ENCODE measurements at regions not wholly inside any gene's neighbourhood (a gene's known extent, or its start where the extent isn't known, plus 50 kb on each side); places are given as distances from the start of the nearest gene placed in this dataset.

GRCh38 chr20:60748086-60748485, 504.0 kb upstream of the CDH4 start:
- H2BK120ac ChIP-seq (replicated peaks; ENCODE audit: low read depth, low read length) = no peak overlapping the region
- no peak overlapping the region for H3K4me2 ChIP-seq (ENCODE audit: insufficient read depth in 1 of 2, low read depth in 2 of 2, low read length in 2 of 2)
- no peak overlapping the region for H3K14ac ChIP-seq (ENCODE audit: insufficient read length)
- 95% methylated on average over 6 of the region's 6 CpGs; no CpG with 5 or more reads in 1 of the 2 experiments for WGBS, 2 experiments (ENCODE audit: extremely low coverage in 1 of 2, insufficient coverage in 1 of 2, insufficient read length in 1 of 2, insufficient replicate concordance in 2 of 2, low coverage in 1 of 2, low lambda C conversion rate in 2 of 2, missing lambda C conversion rate in 1 of 2)
- no peak overlapping the region for H3K18ac ChIP-seq (ENCODE audit: extremely low read depth, low read length)
- H3K9ac ChIP-seq (replicated peaks in 1 of 4; ENCODE audit: extremely low read depth in 1 of 4, low read depth in 3 of 4, low read length in 3 of 4) = no peak overlapping the region
- H4K91ac ChIP-seq (replicated peaks; ENCODE audit: insufficient read length, low read length) = no peak overlapping the region
- ChIA-PET CTCF (ENCODE audit: partially characterized antibody) (interaction anchor here (1.3 to 1.8 kb wide), 2 partner anchors 16 to 29 kb away, joined by 4 read pairs; no protein-coding TSS in a partner anchor), POLR2A (ENCODE audit: partially characterized antibody) (interaction anchor here (1.0 kb wide), 1 partner anchor 19 kb away, joined by 3 read pairs; no protein-coding TSS in a partner anchor)
- H3K4me3 ChIP-seq (ENCODE audit: extremely low read depth in 1 of 4, insufficient read depth in 2 of 4, low read depth in 3 of 4, low read length in 4 of 4) = no peak overlapping the region
- H3K79me2 ChIP-seq (ENCODE audit: control insufficient read depth in 1 of 2, insufficient read depth in 2 of 2, low read length in 2 of 2) = no peaks in the 10 kb centered on the region
- H3K23ac ChIP-seq (ENCODE audit: insufficient read length) = no peak overlapping the region
- no peak overlapping the region for H3K4ac ChIP-seq (replicated peaks; ENCODE audit: insufficient read length, low read depth, low read length)
- H3K79me1 ChIP-seq (ENCODE audit: low read depth, low read length) = no peaks in the 10 kb centered on the region
- H2AK5ac ChIP-seq (ENCODE audit: low read depth, low read length) = no peak overlapping the region
- H3K56ac ChIP-seq (replicated peaks; ENCODE audit: insufficient read length, low read depth, low read length) = no peak overlapping the region
- H3K27ac ChIP-seq (ENCODE audit: low read depth, low read length) = no peak overlapping the region
- no peak overlapping the region for H2AFZ ChIP-seq (ENCODE audit: low read length)
- no peak overlapping the region for H4K8ac ChIP-seq (ENCODE audit: extremely low read depth, insufficient read depth, low read length)
- FAIRE-seq = no peak
- H3K9me3 ChIP-seq (ENCODE audit: insufficient read depth in 2 of 2, low read depth in 1 of 2, low read length in 1 of 2) = 0 out of 4 replicates have a peak, but pooled peaks cover 0 to 4% of the 10 kb centered on the region in 2 experiments
- no peaks in the 10 kb centered on the region for H3K23me2 ChIP-seq (ENCODE audit: low read depth, low read length)
- H4K5ac ChIP-seq (ENCODE audit: insufficient read length, low read depth, low read length) = no peak overlapping the region
- no peak overlapping the region for H2BK5ac ChIP-seq (ENCODE audit: low read depth, low read length)
- DNase-seq (ENCODE audit: low read depth in 1 of 2, low spot score in 2 of 2) = no peak
- H4K20me1 ChIP-seq (replicated peaks in 1 of 2; ENCODE audit: control insufficient read depth in 1 of 2, insufficient read depth in 2 of 2, low read length in 2 of 2) = no peaks in the 10 kb centered on the region
- H2BK15ac ChIP-seq (ENCODE audit: low read length) = no peak overlapping the region
- H3K4me1 ChIP-seq (replicated peaks in 1 of 4; ENCODE audit: control insufficient read depth in 3 of 4, insufficient read depth in 4 of 4, low read length in 3 of 4) = peaks cover 2 to 11% (median 8%) of the 10 kb centered on the region in 4 experiments; a peak in 5 of 7 replicates
- no peak overlapping the region for H2BK12ac ChIP-seq (ENCODE audit: low read depth, low read length)
- no peaks in the 10 kb centered on the region for H3K36me3 ChIP-seq (ENCODE audit: control insufficient read depth in 2 of 4, insufficient read depth in 4 of 4, low read length in 3 of 4)
- no peak overlapping the region for H2BK20ac ChIP-seq (ENCODE audit: low read length)
- TF ChIP-seq ZNF274 (IDR thresholded peaks at IDR 0.05; ENCODE audit: borderline replicate concordance, extremely low read depth, low read length) (no peak), CBX8 (IDR thresholded peaks at IDR 0.05; ENCODE audit: borderline replicate concordance, low read depth, low read length) (no peak), NRF1 (IDR thresholded peaks at IDR 0.05; ENCODE audit: low read depth, low read length) (no peak), ATF3 (IDR thresholded peaks at IDR 0.05; ENCODE audit: insufficient read depth, low read depth, low read length) (no peak), SAP30 (IDR thresholded peaks at IDR 0.05; ENCODE audit: insufficient read depth, insufficient replicate concordance, low read length) (no peak), RBBP5 (IDR thresholded peaks at IDR 0.05; ENCODE audit: borderline replicate concordance, low read depth, low read length) (no peak), CBX5 (IDR thresholded peaks at IDR 0.05; ENCODE audit: low read depth, low read length) (no peak), NANOG (IDR thresholded peaks at IDR 0.05; ENCODE audit: insufficient read depth, low read depth, low read length, poor library complexity, severe bottlenecking) (no peak), RXRA (IDR thresholded peaks at IDR 0.05; ENCODE audit: insufficient read depth, low read depth, low read length) (no peak), GTF2F1 (IDR thresholded peaks at IDR 0.05; ENCODE audit: borderline replicate concordance, low read depth, low read length) (no peak)
- no peaks in the 10 kb centered on the region for H3K27me3 ChIP-seq (replicated peaks in 1 of 4; ENCODE audit: control insufficient read depth in 3 of 4, extremely low read depth in 1 of 4, insufficient read depth in 3 of 4, low read length in 3 of 4)

Measured in H1 (cell line).